ENCODE measurements at regions not wholly inside any gene's neighbourhood (a gene's known extent, or its start where the extent isn't known, plus 50 kb on each side); places are given as distances from the start of the nearest gene placed in this dataset.

DNA sequence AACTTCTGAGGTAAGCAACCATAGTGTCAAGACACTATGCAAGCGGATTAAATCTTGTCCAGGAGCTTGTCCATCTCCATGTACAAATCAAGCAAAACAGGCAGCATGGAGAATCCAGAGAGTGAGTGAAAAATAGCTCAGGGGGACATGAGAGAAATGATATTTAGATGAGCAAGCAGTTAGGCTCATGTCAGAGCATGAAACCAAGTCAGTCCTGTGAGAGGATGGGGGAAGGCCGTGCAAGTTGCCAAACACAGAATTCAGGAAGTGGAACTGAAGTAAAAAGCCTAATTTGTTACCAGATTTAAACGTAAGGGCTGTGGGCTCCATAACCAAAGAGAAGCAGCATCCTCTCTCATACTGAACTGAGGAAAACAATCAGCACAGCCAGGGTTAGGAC, 995.9 kb downstream of the MCTP2 start:
- Histone ChIP-seq H3K9ac (ENCODE audit: low read length) (no peak overlapping the region), H3K4me3 (ENCODE audit: low read length) (no peak overlapping the region), H3K9me2 (replicated peaks; ENCODE audit: insufficient read depth, low read length) (no peaks in the 10 kb centered on the region), H3K9me3 (ENCODE audit: low read length) (peaks cover 42% of the 10 kb centered on the region), H3K27ac (ENCODE audit: low read length) (no peak overlapping the region), H3K27me3 (ENCODE audit: low read length) (no peaks in the 10 kb centered on the region), H3K4me2 (ENCODE audit: low read depth, low read length, poor library complexity, severe bottlenecking) (no peak overlapping the region), H3K36me3 (ENCODE audit: insufficient read depth, low read length) (no peaks in the 10 kb centered on the region), H3K79me2 (ENCODE audit: low read length) (no peaks in the 10 kb centered on the region), H2AFZ (ENCODE audit: low read length) (no peak overlapping the region), H3K4me1 (ENCODE audit: low read length) (no peaks in the 10 kb centered on the region), H4K20me1 (ENCODE audit: insufficient read depth, low read depth, low read length) (no peaks in the 10 kb centered on the region)
- DNase-seq: no peak

GRCh38 chr15:95228856-95229555, 997.6 kb downstream of the MCTP2 start:
- no peak overlapping the region for H3K4me2 ChIP-seq (ENCODE audit: low read depth, low read length, poor library complexity, severe bottlenecking)
- no peak overlapping the region for H3K27ac ChIP-seq (ENCODE audit: low read length)
- no peaks in the 10 kb centered on the region for H3K27me3 ChIP-seq (ENCODE audit: low read length)
- H3K79me2 ChIP-seq (ENCODE audit: low read length): no peaks in the 10 kb centered on the region
- H4K20me1 ChIP-seq (ENCODE audit: insufficient read depth, low read depth, low read length): no peaks in the 10 kb centered on the region
- no peak overlapping the region for H3K9ac ChIP-seq (ENCODE audit: low read length)
- H3K4me3 ChIP-seq (ENCODE audit: low read length): no peak overlapping the region
- no peaks in the 10 kb centered on the region for H3K36me3 ChIP-seq (ENCODE audit: insufficient read depth, low read length)
- peaks cover 30% of the 10 kb centered on the region for H3K9me3 ChIP-seq (ENCODE audit: low read length)
- no peaks in the 10 kb centered on the region for H3K4me1 ChIP-seq (ENCODE audit: low read length)
- no peak for DNase-seq
- no peak overlapping the region for H2AFZ ChIP-seq (ENCODE audit: low read length)
- no peaks in the 10 kb centered on the region for H3K9me2 ChIP-seq (replicated peaks; ENCODE audit: insufficient read depth, low read length)

DNA sequence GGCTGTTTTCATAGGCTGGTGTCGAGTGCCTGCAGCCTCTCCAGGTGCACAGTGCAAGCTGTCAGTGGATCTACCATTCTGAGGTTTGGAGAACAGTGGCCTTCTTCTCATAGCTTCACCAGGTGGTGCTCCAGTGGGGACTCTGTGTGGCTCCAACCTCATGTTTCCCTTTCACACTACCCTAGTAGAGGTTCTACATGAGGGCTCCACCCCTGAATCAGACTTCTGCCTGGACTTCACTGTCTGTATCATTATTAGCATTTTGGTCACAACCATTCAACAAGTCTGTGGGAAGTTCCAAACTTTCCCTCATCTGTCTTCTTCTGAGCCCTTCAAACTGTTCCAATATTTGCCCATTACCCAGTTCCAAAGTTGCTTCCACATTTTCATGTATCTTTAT, 1003.7 kb downstream of the MCTP2 start:
- Histone ChIP-seq H3K27me3 (ENCODE audit: low read length) (no peaks in the 10 kb centered on the region), H3K9me2 (replicated peaks; ENCODE audit: insufficient read depth, low read length) (no peaks in the 10 kb centered on the region), H3K36me3 (ENCODE audit: insufficient read depth, low read length) (no peaks in the 10 kb centered on the region), H3K79me2 (ENCODE audit: low read length) (no peaks in the 10 kb centered on the region), H4K20me1 (ENCODE audit: insufficient read depth, low read depth, low read length) (no peaks in the 10 kb centered on the region), H3K27ac (ENCODE audit: low read length) (no peak overlapping the region), H3K9me3 (ENCODE audit: low read length) (peaks cover 20% of the 10 kb centered on the region), H3K9ac (ENCODE audit: low read length) (no peak overlapping the region), H3K4me1 (ENCODE audit: low read length) (no peaks in the 10 kb centered on the region), H3K4me3 (ENCODE audit: low read length) (no peak overlapping the region), H2AFZ (ENCODE audit: low read length) (no peak overlapping the region), H3K4me2 (ENCODE audit: low read depth, low read length, poor library complexity, severe bottlenecking) (no peak overlapping the region)
- no peak for DNase-seq

DNA sequence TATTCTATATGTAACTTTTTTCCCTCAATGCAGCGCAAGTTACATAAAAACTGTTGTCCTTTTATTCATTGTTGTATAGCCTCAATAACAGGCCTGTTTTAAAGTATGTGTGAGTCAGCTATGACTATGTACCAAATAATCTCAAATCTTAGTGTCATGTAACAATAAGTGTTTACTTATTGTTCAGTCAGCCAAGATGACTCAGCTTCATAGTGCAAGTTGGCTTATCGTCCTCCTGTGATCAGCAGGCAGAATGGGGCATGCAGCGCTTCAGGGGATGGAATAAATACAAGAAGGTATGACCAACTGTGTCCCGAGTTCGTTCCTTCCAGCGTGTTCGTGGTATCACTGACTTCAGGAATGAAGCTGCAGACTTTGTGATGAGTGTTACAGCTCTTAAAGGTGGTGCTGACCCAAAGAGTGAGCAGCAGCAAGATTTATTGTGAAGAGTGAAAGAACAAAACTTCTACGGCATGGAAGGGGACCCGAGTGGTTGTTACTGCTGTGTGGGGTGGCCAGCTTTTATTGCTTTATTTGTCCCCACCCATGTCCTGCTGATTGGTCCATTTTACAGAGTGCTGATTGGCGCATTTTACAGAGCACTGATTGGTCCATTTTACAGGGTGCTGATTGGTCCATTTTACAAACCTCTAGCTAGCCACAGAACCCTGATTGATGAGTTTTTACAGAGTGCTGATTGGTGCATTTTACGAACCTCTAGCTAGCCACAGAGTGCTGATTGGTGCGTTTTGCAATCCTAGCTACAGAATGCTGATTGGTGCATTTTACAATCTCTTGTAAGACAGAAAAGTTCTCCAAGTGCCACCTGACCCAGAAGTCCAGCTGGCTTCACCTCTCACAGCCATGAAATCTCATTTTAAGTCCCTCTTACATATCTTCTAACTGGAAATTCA, 1016.0 kb downstream of the MCTP2 start:
- peaks cover 17% of the 10 kb centered on the region for H3K9me3 ChIP-seq (ENCODE audit: low read length)
- H3K27ac ChIP-seq (ENCODE audit: low read length): no peak overlapping the region
- H3K79me2 ChIP-seq (ENCODE audit: low read length): no peaks in the 10 kb centered on the region
- no peak for DNase-seq
- H3K27me3 ChIP-seq (ENCODE audit: low read length): no peaks in the 10 kb centered on the region
- H4K20me1 ChIP-seq (ENCODE audit: insufficient read depth, low read depth, low read length): no peaks in the 10 kb centered on the region
- H3K4me2 ChIP-seq (ENCODE audit: low read depth, low read length, poor library complexity, severe bottlenecking): no peak overlapping the region
- H3K9ac ChIP-seq (ENCODE audit: low read length): no peak overlapping the region
- no peak overlapping the region for H2AFZ ChIP-seq (ENCODE audit: low read length)
- no peaks in the 10 kb centered on the region for H3K4me1 ChIP-seq (ENCODE audit: low read length)
- no peak overlapping the region for H3K4me3 ChIP-seq (ENCODE audit: low read length)
- H3K36me3 ChIP-seq (ENCODE audit: insufficient read depth, low read length): no peaks in the 10 kb centered on the region
- H3K9me2 ChIP-seq (replicated peaks; ENCODE audit: insufficient read depth, low read length): no peaks in the 10 kb centered on the region

GRCh38 chr15:95249524-95249923, 1018.2 kb downstream of the MCTP2 start:
- Histone ChIP-seq H4K20me1 (ENCODE audit: insufficient read depth, low read depth, low read length) (no peaks in the 10 kb centered on the region), H3K4me2 (ENCODE audit: low read depth, low read length, poor library complexity, severe bottlenecking) (no peak overlapping the region), H3K4me1 (ENCODE audit: low read length) (no peaks in the 10 kb centered on the region), H3K79me2 (ENCODE audit: low read length) (no peaks in the 10 kb centered on the region), H3K36me3 (ENCODE audit: insufficient read depth, low read length) (no peaks in the 10 kb centered on the region), H3K27ac (ENCODE audit: low read length) (no peak overlapping the region), H3K4me3 (ENCODE audit: low read length) (no peak overlapping the region), H2AFZ (ENCODE audit: low read length) (no peak overlapping the region), H3K9me2 (replicated peaks; ENCODE audit: insufficient read depth, low read length) (no peaks in the 10 kb centered on the region), H3K9me3 (ENCODE audit: low read length) (peaks cover 17% of the 10 kb centered on the region), H3K27me3 (ENCODE audit: low read length) (no peaks in the 10 kb centered on the region), H3K9ac (ENCODE audit: low read length) (no peak overlapping the region)
- no peak for DNase-seq

GRCh38 chr15:95252404-95252803, 1021.0 kb downstream of the MCTP2 start:
- Histone ChIP-seq H3K4me1 (ENCODE audit: low read length) (no peaks in the 10 kb centered on the region), H3K9me2 (replicated peaks; ENCODE audit: insufficient read depth, low read length) (no peaks in the 10 kb centered on the region), H3K79me2 (ENCODE audit: low read length) (no peaks in the 10 kb centered on the region), H3K36me3 (ENCODE audit: insufficient read depth, low read length) (no peaks in the 10 kb centered on the region), H3K9me3 (ENCODE audit: low read length) (peaks cover 13% of the 10 kb centered on the region), H3K4me3 (ENCODE audit: low read length) (no peak overlapping the region), H3K4me2 (ENCODE audit: low read depth, low read length, poor library complexity, severe bottlenecking) (no peak overlapping the region), H3K27ac (ENCODE audit: low read length) (no peak overlapping the region), H3K9ac (ENCODE audit: low read length) (no peak overlapping the region), H4K20me1 (ENCODE audit: insufficient read depth, low read depth, low read length) (no peaks in the 10 kb centered on the region), H2AFZ (ENCODE audit: low read length) (no peak overlapping the region), H3K27me3 (ENCODE audit: low read length) (no peaks in the 10 kb centered on the region)
- no peak for DNase-seq

DNA sequence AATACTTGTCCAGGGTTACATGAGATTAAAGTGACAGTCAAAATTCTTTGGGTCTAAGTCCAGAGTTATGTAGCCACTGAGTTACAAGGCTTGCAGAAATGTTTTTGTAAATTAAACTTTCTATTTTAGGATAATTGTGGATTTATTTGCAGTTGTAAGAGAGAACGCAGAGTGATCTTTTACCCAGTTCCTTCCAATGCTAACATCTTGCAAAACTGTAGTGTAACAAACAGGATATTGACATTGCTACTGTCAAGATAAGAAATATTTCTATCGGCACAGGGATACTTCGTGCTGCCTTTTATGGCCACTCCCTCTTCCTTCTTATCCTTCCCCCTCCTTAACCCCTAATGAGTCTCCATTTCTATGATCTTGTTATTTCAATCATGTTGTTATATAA, 1022.9 kb downstream of the MCTP2 start:
- H4K20me1 ChIP-seq (ENCODE audit: insufficient read depth, low read depth, low read length): no peaks in the 10 kb centered on the region
- H3K27ac ChIP-seq (ENCODE audit: low read length): no peak overlapping the region
- H3K36me3 ChIP-seq (ENCODE audit: insufficient read depth, low read length): no peaks in the 10 kb centered on the region
- H3K4me2 ChIP-seq (ENCODE audit: low read depth, low read length, poor library complexity, severe bottlenecking): no peak overlapping the region
- no peak overlapping the region for H2AFZ ChIP-seq (ENCODE audit: low read length)
- H3K9me3 ChIP-seq (ENCODE audit: low read length): no peaks in the 10 kb centered on the region; the same call in 1 of the 2 replicates
- no peak overlapping the region for H3K9ac ChIP-seq (ENCODE audit: low read length)
- H3K4me1 ChIP-seq (ENCODE audit: low read length): no peaks in the 10 kb centered on the region
- H3K79me2 ChIP-seq (ENCODE audit: low read length): no peaks in the 10 kb centered on the region
- H3K27me3 ChIP-seq (ENCODE audit: low read length): no peaks in the 10 kb centered on the region
- no peaks in the 10 kb centered on the region for H3K9me2 ChIP-seq (replicated peaks; ENCODE audit: insufficient read depth, low read length)
- DNase-seq: no peak
- H3K4me3 ChIP-seq (ENCODE audit: low read length): no peak overlapping the region

DNA sequence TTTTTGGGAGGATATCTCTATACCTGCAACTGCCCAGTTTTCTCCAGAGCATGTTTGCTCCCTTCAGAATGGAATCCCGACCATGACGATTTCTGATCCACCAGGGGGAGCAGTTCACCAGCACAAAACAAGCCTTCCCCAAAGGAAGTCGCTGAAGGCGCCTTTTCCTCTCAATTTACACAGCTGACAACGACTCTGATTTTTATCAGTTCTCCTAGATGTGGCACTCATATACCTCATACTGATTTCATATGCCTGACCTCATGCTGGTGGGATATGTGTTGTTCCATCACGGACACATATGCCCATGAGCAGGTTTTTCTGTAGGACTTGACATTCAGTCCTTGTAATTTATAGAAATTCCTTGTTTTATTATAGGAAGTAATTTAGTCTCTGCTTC, 1028.2 kb downstream of the MCTP2 start:
- Histone ChIP-seq H4K20me1 (ENCODE audit: insufficient read depth, low read depth, low read length) (no peaks in the 10 kb centered on the region), H3K9me2 (replicated peaks; ENCODE audit: insufficient read depth, low read length) (no peaks in the 10 kb centered on the region), H3K9ac (ENCODE audit: low read length) (no peak overlapping the region), H3K9me3 (ENCODE audit: low read length) (no peaks in the 10 kb centered on the region; the same call in 1 of the 2 replicates), H3K79me2 (ENCODE audit: low read length) (no peaks in the 10 kb centered on the region), H2AFZ (ENCODE audit: low read length) (no peak overlapping the region), H3K4me3 (ENCODE audit: low read length) (no peak overlapping the region), H3K4me1 (ENCODE audit: low read length) (no peaks in the 10 kb centered on the region), H3K4me2 (ENCODE audit: low read depth, low read length, poor library complexity, severe bottlenecking) (no peak overlapping the region), H3K27ac (ENCODE audit: low read length) (no peak overlapping the region), H3K36me3 (ENCODE audit: insufficient read depth, low read length) (no peaks in the 10 kb centered on the region), H3K27me3 (ENCODE audit: low read length) (no peaks in the 10 kb centered on the region)
- peak; percentile 82 for DNase-seq

Data from Karpas-422 (cell line).